Epithelial cell of esophagus (primary cell): ENCODE measurements at regions not wholly inside any gene's neighbourhood (a gene's known extent, or its start where the extent isn't known, plus 50 kb on each side); places are given as distances from the start of the nearest gene placed in this dataset.

Experiments used
- DNase-seq: peaks from one replicate; pipeline ENCODE4 v3.0.0; 2010; ENCODE audit warnings: low read depth
- H3K4me3 ChIP-seq: 2 replicates; pipeline ENCODE4 v1.5.1; 2011; ENCODE audit warnings: mild to moderate bottlenecking, low read length, control low read depth
- CTCF ChIP-seq: IDR thresholded peaks from 2 replicates; pipeline ENCODE4 v1.5.1; 2011; ENCODE audit warnings: low read depth, mild to moderate bottlenecking, low read length, control low read depth, inconsistent platforms; ENCODE audit not compliant: insufficient read depth; ENCODE audit errors: missing control alignments

GRCh38 chr12:131564845-131565244 lies 146.0 kb upstream of the SFSWAP start:
- no peak for DNase-seq
- no peak for TF ChIP-seq CTCF
- H3K4me3 ChIP-seq: no peak overlapping the region

- H3K4me3 ChIP-seq: no peak overlapping the region
- no peak for DNase-seq
- TF ChIP-seq CTCF: no peak
Measured at GRCh38 chr12:131565267-131566015, 145.4 kb upstream of the SFSWAP start.

- no peak for DNase-seq
- H3K4me3 ChIP-seq: no peak overlapping the region
- TF ChIP-seq CTCF: no peak
Measured at GRCh38 chr12:131568336-131568735, 142.6 kb upstream of the SFSWAP start.

- no peak for DNase-seq
- no peak for TF ChIP-seq CTCF
- no peak overlapping the region for H3K4me3 ChIP-seq
Measured at GRCh38 chr12:131570596-131570995, 140.3 kb upstream of the SFSWAP start.

GRCh38 chr12:131571827-131572226 lies 139.1 kb upstream of the SFSWAP start:
- no peak for TF ChIP-seq CTCF
- no peak overlapping the region for H3K4me3 ChIP-seq
- DNase-seq: no peak

GRCh38 chr12:131572626-131573025 lies 138.3 kb upstream of the SFSWAP start:
- TF ChIP-seq CTCF: no peak
- no peak for DNase-seq
- H3K4me3 ChIP-seq: no peak overlapping the region

- TF ChIP-seq CTCF: no peak
- no peak overlapping the region for H3K4me3 ChIP-seq
- DNase-seq: no peak
Measured at GRCh38 chr12:131573631-131574394, 137.1 kb upstream of the SFSWAP start.
